ENCODE measurements at regions not wholly inside any gene's neighbourhood (a gene's known extent, or its start where the extent isn't known, plus 50 kb on each side); places are given as distances from the start of the nearest gene placed in this dataset.

GRCh38 chr6:154623391-154623790 is 109.8 kb upstream of the SCAF8 start:
- TF ChIP-seq CTCF (IDR thresholded peaks at IDR 0.05; ENCODE audit: low read depth, low read length, missing input control), result no peak
- TF ChIP-seq YY1 (IDR thresholded peaks at IDR 0.05), result no peak
- no peak for TF ChIP-seq RXRA (IDR thresholded peaks at IDR 0.05)
- TF ChIP-seq ZBTB33 (IDR thresholded peaks at IDR 0.05), result no peak
- no peak for TF ChIP-seq RAD21 (IDR thresholded peaks at IDR 0.05)
- TF ChIP-seq JUND (IDR thresholded peaks at IDR 0.05), result no peak
- TF ChIP-seq GABPA (IDR thresholded peaks at IDR 0.05 in 1 of 2, conservative IDR thresholded peaks at IDR 0.05 in 1 of 2), result no peak
- TF ChIP-seq HNF4G (IDR thresholded peaks at IDR 0.05), result no peak
- no peak for TF ChIP-seq FOXA1 (IDR thresholded peaks at IDR 0.05)
- TF ChIP-seq SP1 (IDR thresholded peaks at IDR 0.05), result no peak
- no peak for TF ChIP-seq TAF1 (conservative IDR thresholded peaks at IDR 0.05)
- TF ChIP-seq NR2F2 (IDR thresholded peaks at IDR 0.05), result no peak
- no peak for TF ChIP-seq MAX (IDR thresholded peaks at IDR 0.05)
